ENCODE measurements at regions not wholly inside any gene's neighbourhood (a gene's known extent, or its start where the extent isn't known, plus 50 kb on each side); places are given as distances from the start of the nearest gene placed in this dataset.

DNA sequence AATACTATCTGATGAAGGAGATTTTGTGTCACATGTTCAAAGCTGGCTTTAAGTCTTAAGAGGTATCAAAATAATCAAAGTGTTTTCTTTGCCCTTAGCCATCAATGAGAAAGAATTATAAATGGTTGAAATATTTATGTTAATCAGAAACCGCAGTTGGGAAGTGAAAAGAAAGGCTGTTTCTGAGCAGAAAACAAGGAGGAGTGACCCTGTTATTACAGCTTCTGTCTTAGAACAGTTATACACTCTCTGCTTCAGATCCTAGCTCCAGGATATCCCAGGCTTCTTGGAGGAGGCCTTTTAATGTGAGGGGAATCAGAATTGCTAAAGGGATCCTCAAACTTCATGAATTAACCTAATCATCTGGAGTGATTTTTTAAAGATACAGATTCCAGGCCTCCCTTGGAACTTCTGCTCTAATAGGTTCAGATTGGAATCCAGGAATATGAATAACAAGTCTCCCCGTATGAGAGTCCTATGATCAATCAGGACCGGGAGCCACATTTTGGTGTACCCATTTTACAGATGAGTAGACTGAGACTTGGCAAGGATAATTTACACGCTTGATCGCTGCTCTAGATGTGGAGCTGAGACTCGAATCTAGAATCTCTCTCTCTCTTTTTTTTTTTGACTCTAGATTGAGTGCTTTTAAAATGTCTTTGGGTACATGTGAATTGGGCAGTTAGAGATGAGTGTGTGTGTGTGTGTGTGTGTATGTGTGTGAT, 50.8 kb upstream of the JAG1 start:
- DNase-seq (ENCODE audit: low spot score), result no peak

DNA sequence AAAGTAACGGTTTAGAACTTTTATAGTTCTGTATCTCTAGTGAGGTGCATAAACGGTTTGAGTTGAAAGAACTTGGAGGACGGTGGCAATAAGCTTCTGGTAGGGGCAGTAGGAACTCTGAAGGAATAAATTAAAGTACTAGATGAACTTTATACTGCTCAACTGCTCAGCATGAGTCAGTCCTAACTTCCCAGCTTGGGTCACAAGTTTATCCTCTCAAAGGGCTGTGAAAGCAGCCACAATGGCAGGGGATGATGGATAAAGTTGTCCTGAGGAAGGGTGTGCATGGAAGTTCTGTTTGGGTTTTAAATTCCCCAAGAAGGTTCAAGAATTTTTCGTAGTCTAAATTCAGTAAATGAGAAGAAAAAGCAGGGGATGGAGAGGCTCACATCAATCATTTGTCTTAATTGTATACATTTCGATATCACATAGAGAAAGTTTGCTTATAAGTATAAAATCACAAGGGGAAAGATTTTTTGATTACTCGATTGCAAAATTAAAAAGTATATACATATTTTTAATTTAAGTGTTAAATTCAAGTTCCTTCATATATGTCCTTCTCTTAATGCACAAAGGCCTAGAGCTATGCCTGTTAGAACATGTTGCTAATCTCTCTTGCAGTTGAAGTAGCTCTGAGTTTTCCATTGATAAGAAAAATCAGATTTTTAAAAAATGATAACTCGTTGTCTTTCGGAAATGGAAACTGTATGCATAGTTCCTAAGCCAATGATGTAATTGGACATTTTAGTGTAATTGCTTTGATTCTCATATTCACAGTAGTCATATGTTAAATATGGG, 55.3 kb upstream of the JAG1 start:
- no peak for DNase-seq (ENCODE audit: low spot score)

DNA sequence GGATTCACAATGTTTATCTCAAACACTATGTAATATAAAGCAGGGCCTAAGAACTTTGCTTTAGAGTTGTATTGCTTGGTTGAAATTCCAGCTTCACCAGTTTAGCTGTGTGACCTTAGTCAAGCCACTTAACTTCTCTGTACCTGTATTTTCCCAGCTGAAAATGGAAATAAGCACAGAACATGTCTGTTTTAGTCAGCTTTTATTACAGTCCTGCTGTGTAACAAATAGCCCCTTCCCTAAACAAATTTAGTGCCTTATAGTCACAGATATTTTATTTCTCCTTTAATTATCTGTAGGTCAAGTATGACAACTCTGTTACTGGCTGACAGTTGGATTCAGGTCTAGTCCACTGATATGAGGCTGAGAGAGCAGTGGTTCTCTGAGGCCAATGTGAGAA, 56.0 kb upstream of the JAG1 start:
- DNase-seq (ENCODE audit: low spot score), result no peak

DNA sequence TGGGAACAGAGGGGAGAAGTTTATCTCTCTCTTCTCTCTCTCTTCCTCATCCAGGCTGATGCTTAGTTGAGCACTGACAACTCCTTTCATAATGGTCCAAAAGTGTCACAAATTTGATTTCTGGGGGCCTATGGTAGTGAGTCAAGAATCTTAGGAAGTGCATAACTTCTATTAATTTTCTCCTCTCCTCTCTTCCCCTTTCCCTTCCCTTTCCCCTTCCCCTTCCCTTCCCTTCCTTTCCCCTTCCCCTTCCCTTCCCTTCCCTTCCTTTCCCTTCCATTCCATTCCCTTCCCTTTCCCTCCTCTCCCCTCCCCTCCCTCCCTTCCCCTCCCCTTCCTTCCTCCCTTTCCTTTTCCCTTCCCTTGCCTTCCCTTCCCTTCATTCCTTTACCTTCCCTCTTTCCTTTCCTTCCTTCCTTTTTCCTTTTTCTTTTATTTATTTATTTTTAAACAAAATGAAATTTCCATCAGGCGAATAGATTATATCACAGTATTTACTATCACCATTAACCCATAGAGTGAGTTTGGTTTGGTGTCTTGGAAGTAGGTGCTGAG, 56.9 kb upstream of the JAG1 start:
- DNase-seq (ENCODE audit: low spot score), result no peak

DNA sequence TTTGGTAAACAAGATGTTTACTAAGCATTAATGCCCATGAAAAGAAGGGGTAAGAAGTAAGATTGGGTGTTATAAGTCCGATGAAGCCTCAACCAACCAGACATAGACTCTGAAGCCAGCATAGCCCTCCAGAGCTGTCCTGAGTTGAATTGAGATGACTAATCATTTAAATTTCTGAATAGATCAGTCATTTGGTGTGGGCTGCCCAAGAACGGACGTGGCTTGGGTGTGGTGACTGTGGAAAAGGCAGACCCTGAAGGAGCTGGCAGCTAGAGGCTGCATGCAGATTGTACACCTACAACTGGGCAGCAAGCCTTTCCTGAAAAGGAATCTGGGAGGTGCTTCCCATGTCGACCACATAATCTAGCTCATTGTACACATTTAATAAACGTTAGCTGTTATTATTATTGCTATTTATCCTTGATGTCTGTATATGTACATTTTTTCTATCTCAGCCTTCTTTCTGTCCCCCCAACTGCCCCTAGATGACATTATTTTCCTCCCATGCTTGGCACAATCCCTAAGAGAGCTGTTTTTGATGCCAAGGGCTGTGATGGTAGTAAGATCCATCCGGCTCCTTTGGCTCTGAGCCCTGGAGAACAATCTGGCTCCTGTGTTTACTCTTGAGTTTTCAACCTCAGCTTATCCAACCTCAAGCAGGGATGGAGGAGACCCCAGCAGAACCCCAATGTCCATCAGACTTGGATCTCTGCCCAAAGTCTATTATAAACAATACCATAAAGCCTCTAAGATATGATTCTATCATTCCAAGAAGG, 57.6 kb upstream of the JAG1 start:
- no peak for DNase-seq (ENCODE audit: low spot score)

DNA sequence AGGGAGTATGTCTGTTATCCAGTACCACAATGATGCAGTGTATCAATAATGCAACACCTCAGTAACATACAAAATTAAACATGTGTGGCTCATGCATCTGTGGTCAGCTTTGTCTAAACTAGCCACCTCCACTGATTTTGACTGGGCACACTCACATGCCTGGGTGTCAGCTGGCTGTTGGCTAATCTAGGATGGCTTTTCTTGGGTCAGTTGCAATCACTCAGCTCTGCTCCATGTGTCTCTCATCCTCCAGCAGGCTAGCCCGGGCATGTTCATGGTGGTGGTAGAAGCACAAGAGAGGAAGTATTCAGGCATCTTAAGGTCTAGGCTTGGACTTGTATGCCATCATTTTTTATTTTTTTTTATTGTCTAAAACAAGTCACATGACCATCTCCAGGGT, 59.3 kb upstream of the JAG1 start:
- DNase-seq (ENCODE audit: low spot score), result no peak

DNA sequence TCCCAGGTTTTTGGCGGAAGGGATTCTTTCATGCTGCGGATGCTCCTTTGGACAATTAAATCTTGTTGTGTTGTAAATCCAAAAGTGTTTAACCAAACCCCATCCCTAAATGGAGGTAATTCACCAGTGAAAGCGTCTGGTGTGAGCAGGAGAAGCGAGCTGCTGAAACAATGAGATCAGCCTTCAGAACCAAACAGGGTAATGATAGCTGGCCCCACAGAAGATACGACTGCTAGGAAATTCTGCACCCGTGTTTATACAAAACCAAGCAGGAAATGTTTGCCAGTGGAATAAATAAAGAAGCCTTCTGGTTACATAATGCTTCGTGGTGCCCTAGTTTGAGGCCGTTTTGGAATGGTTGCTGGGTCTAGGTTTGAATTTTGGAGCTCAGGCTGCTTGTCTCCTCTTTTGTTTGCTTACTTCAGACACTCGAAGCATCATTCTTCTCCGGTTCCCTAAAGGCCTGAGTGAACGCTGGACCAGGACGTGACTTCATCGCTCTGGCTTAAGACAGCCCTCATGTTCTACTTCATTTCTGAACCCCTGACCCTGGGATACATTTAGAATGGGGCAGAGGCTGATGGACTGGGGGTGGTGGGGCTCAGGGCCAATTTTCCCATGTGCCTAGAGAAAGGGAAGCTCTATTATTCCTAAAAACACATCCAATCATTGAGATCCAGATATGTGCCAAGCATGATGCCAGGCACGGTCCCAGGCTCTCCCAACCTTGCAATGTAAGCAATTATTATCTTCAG, 61.6 kb upstream of the JAG1 start:
- DNase-seq (ENCODE audit: low spot score), result no peak

DNA sequence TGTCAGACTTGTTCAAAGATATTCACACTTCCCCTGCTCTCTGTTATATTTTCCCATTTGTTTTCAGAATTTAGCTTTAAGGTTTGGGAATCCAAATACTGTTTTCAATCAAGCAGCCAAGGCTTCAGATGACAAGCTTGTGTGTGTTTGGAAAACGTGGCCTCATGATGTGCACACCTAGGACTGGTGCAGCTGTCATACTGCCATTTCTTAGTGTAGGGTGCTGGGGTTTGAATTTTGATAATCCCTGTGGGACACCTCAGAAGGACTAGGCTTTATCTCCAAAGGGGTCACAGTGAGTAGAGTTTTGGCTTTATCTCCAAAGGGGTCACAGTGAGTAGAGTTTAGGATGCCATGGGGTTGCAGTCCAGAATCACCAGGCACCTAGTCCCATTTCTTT, 65.3 kb upstream of the JAG1 start:
- no peak for DNase-seq (ENCODE audit: low spot score)

DNA sequence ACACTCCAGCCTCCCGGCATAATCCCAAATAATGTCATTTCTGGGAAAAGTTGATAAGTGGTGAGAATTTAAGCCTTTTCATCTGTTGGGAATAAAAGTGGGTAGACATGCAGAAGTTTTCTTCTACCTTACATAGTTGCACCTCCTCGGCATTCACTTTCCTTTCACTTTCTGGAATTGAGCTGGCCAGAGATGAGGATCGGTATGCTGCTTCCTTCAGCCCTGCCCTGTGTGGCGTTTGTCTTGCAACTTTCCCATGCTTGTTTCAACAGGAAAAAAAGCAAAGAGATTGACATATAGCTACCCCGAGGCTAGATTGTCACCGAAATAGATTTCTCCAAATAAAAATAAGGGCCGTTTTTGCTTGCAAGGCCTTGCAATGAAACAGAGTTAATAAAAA, 65.8 kb upstream of the JAG1 start:
- no peak for DNase-seq (ENCODE audit: low spot score)

DNA sequence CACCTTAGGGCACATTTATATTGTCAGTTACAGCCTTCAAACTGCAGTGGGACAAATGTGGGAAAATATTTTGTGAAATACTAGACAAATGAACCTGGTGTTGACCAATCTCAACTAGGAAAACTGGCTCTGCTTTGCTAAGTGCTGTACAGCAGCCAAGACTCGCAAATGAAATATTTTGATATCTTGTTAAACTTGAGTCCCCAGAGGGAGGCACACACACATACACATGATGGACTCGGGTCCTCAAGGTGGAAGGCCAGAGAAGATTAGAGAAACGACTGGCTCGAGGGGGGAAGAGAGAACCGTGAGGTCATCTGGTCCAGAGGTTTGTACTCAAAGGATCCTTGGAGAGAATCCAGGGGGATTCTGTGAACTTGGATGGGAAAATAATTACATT, 67.3 kb upstream of the JAG1 start:
- DNase-seq (ENCODE audit: low spot score), result no peak

DNA sequence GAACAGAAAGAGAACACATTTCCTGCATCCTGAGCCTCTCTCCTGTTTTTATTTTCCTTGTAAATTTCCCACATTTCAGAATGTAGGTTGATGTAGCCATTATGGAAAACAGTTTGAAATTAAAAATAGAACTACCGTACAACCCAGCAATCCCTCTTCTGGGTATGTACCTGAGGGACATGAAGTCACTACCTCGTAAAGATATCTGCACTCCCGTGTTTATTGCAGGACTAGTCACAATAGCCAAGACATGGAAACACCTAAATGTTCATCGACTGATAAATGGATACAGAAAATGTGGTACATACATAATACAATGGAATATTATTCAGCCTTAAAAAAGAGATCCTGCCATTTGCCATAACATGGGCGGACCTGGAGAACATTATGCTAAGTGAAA, 72.0 kb upstream of the JAG1 start:
- no peak for DNase-seq (ENCODE audit: low spot score)

DNA sequence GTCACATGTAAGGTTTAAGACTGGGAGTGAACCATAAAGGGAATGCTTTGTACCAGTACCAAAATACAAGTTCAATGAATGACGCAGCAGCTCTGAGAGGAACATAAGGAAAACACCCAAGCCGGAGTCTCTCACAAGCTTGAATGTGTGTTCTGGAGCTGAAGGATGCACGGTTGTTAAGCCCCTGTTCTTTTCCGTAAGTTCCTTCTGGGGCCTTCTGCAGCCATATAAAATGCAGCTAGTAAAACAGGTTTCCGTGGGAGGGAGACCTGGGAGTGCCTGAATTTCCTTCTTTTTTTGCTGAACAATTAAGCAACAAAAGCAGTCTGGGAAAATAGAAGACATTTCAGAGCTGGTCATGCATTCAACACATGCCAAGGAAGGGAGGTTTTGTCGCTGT, 73.2 kb upstream of the JAG1 start:
- no peak for DNase-seq (ENCODE audit: low spot score)

DNA sequence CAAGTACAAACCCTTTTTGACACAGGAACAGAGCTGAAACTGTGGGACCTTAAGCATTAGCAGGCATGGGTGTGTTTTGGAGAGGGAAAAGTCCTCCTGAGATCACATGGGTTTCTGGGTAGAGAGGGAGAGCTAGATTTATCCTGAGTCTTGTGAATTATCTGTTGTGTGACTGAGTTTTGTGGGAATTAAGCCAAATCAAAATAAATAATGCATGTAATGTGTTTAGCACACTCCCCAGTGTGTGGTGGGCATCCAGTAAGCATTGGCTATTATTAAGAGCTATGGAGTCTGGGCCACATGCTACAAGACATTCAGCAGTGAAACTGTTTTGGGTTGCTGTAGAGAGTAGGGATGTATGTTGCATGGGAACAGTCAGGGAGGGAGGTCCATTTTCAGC, 75.3 kb upstream of the JAG1 start:
- no peak for DNase-seq (ENCODE audit: low spot score)

DNA sequence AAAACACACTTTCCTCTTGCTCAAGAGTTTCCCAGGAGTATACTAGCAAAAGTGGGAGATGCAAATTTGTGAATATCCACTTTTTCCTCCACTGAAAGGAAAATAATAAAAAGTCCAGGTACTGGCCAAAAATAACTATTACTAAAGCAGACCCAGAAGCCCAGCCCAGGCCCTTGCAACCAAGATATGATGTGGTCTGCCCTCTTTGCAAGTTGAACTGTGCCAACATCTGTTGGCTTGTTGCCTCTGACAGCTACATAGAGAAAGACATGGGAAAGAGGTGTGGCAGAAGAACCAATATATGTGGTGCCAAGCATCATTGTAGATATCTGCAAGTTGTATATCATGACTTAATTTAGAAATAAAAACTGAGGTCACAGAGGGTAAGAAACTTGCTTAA, 78.4 kb upstream of the JAG1 start:
- no peak for DNase-seq (ENCODE audit: low spot score)

DNA sequence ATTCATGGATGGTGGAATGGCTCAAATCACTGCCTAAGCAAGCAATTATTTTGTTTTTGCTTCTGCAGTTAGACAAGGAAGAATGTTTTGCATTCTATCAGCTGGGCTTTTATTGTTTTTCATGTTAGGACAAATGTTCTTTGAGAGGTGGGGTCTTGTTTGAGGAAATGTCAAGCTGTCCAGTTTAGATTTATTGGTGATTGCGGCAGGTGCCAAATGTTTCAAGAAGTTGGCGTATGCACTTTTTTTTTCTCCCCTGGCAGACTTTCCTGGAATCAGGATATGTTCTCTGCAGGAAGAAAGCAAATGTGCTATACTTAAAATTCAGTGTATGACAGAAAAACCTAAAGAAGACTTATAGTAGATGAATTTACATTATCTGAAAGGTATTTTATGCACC, 81.0 kb upstream of the JAG1 start:
- DNase-seq (ENCODE audit: low spot score), result no peak

DNA sequence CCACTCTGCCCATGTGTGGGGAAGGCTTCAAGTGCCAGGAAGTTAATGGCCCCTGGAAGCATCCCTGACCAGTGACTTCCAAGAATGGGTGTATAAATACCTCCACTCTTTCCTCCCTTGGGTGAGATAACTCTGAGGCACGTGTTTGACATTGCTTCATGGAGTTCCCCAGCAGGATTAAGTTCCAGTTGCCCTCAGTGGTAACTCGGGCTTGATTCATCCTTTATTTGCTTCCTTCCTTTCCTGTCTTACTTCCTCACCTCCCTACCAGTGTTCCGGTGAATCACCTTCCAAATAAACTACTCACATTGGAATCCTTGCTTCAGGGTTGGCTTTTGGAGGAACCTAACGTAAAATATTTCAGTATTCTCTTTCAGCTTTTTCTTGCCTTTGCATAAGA, 84.6 kb upstream of the JAG1 start:
- no peak for DNase-seq (ENCODE audit: low spot score)

DNA sequence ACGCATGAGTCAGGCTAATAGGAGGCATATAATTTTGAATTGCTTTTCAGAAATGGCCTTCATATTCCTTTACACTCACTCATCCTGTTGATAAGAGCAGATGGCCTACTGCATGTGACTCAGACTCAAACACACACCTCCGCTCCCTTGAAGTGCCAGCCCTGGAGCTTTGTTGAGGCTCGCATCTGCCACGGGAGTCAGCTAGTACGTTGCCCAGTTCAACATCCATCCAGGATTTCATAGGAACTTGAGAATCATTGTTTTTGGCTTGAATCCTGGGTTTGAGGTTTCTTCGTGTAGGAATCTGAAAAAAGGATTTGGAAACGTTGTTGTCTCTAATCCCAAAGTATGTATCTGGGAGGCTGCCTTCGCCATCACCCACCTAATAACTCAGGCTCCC, 87.4 kb upstream of the JAG1 start:
- no peak for DNase-seq (ENCODE audit: low spot score)

DNA sequence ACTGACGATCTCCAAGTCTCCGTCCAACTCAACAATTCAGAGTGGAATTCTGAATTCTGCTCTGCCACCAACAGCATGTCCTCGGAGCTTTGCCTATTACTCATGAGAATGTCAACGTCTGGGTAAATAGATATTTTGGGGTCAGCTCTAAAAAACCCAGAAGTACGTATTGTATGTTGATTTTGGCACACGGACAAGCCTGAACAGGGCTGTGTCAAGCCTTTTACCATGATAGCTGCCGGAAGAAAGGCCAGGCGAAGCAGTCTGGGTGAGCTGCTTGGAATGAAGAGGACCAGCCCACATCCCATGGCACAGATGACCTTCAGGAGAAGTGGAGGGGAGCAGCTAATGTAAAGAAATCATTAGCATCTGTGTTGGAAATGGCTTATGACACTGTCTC, 88.0 kb upstream of the JAG1 start:
- DNase-seq (ENCODE audit: low spot score), result no peak

DNA sequence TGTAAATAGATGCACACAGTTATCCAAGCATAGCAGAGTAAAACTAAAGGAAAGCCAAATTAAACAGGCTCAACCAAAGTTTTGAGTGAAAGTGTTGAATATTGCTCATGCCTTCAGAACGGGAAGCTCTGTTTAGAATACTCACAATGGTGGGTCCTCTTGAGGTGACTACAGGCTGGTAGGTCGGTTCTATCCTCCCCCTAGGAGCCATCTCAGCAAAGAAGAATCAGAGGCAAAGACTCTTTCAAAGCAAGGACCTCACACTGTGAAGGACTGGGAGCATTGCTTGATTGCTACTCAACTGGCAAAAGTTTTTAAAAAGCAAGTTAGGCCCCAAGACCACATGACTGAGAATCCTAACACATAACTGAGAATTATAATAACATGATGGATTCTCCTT, 88.4 kb upstream of the JAG1 start:
- no peak for DNase-seq (ENCODE audit: low spot score)

DNA sequence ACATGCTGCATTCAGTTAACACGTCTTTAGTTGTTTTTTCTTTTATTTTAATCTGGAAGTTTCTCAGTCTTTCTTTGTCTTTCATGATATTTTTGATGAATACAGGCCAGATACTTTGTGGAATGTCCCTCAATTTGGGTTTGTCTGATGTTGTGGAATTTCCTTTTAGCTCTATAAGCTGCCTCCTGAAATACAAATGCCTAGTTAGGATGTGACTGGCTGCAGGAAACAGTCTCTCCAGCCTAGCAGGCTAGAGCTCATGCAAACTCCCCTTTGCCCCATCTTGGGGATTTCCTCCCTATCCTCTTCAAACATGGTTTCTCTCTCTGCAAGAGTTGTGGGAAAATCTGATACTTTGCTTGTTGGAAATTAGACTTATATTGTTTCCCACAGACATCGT, 89.3 kb upstream of the JAG1 start:
- DNase-seq (ENCODE audit: low spot score), result no peak

DNA sequence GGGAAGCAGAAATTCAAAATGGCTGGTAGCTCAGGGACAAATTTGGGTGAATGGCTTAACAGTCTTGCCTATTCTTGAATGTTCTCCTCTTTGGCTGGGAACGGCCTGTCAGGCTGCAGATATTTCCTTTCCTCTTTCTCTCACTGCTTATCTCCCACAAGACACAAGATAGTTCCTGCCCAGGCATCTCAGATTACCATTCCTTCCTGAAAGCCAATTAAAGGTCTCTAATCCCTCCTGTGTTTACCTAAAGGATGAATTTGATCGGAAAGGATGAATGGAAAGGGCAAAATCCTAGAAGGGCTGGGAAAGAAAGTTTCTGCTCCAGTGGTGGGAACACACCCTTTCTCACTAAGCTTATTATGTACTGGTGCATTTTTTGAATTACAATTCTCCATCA, 95.9 kb upstream of the JAG1 start:
- no peak for DNase-seq (ENCODE audit: low spot score)

DNA sequence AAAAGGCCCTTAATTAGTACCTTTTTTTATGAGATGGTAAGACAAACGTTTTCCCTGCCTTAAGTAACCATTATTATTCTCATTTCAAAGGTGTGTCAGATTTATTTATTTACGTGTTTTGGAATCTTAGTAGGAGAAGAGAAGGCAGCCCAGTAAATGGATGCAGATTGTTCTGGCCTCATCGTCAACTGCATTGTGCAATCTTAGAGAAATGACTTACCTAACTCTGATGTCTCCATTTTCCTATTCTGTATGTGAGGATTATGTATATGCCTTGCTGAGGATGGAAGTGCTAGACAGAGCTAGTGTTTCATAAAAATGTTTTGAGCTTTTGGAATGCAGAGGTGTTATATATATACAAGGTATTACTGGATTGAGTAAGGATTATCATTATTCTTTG, 97.0 kb upstream of the JAG1 start:
- DNase-seq (ENCODE audit: low spot score), result no peak

Measured in NAMALWA (cell line).